OCI-LY3 (cell line): ENCODE measurements at regions not wholly inside any gene's neighbourhood (a gene's known extent, or its start where the extent isn't known, plus 50 kb on each side); places are given as distances from the start of the nearest gene placed in this dataset.

Experiments
- H2AFZ ChIP-seq: fragments of 200-600, 300-600 bp; shearing (Covaris generic); 2 replicates; pipeline ENCODE4 v1.6.0; 2014; ENCODE audit warnings: antibody characterized with exemption, low read depth, low read length
- H3K27ac ChIP-seq: fragments of 200-600, 300-600 bp; sonication (generic); 2 replicates; pipeline ENCODE4 v1.5.1; 2014; ENCODE audit warnings: mild to moderate bottlenecking, low read length, moderate library complexity, mixed read lengths
- H3K27me3 ChIP-seq: fragments of 200-600, 300-600 bp; sonication (generic); 2 replicates; pipeline ENCODE4 v1.6.1; 2014; ENCODE audit warnings: low read depth, low read length, mixed read lengths
- H3K36me3 ChIP-seq: fragments of 200-600, 300-600 bp; sonication (generic); replicated peaks from 2 replicates; pipeline ENCODE3; 2014; ENCODE audit warnings: low read depth, low read length, mixed read lengths
- H3K4me1 ChIP-seq: fragments of 300-600, 200-600 bp; sonication (generic); 2 replicates; pipeline ENCODE4 v1.6.1; 2014; ENCODE audit warnings: low read length, mixed read lengths
- H3K4me2 ChIP-seq: fragments of 200-600, 300-600 bp; sonication (generic); 2 replicates; pipeline ENCODE4 v1.6.1; 2014; ENCODE audit warnings: low read length, mixed read lengths
- H3K4me3 ChIP-seq: fragments of 300-600, 200-600 bp; sonication (generic); 2 replicates; pipeline ENCODE4 v1.5.1; 2014; ENCODE audit warnings: antibody characterized with exemption, mild to moderate bottlenecking, low read length, moderate library complexity
- H3K79me2 ChIP-seq: fragments of 300-600, 200-600 bp; shearing (Covaris generic); 2 replicates; pipeline ENCODE4 v1.6.1; 2014; ENCODE audit warnings: mild to moderate bottlenecking, low read length, mixed read lengths
- H3K9ac ChIP-seq: fragments of 300-600, 200-600 bp; shearing (Covaris generic); 2 replicates; pipeline ENCODE4 v1.6.0; 2014; ENCODE audit warnings: mild to moderate bottlenecking, low read length, moderate library complexity
- H3K9me3 ChIP-seq: fragments of 200-600, 300-600 bp; shearing (Covaris generic); 2 replicates; pipeline ENCODE4 v1.6.1; 2014; ENCODE audit warnings: low read length, mixed read lengths; ENCODE audit not compliant: insufficient read depth
- H4K20me1 ChIP-seq: fragments of 200-600, 300-600 bp; sonication (generic); 2 replicates; pipeline ENCODE4 v1.6.1; 2016; ENCODE audit warnings: low read length, mixed read lengths; ENCODE audit not compliant: insufficient read depth
- EZH2phosphoT487 ChIP-seq: fragments of 200-600 bp; shearing (Covaris generic); IDR thresholded peaks from 2 replicates; pipeline ENCODE4 v1.6.1; 2018; ENCODE audit warnings: antibody characterized with exemption, mixed run types, low read depth
- TF ChIP-seq, protein P1 (sequence below): fragments of 200-600, 300-600 bp; sonication (generic); IDR thresholded peaks from 2 replicates; pipeline ENCODE4 v1.5.1; 2014; ENCODE audit warnings: antibody characterized with exemption, low read length, low read depth

DNA sequence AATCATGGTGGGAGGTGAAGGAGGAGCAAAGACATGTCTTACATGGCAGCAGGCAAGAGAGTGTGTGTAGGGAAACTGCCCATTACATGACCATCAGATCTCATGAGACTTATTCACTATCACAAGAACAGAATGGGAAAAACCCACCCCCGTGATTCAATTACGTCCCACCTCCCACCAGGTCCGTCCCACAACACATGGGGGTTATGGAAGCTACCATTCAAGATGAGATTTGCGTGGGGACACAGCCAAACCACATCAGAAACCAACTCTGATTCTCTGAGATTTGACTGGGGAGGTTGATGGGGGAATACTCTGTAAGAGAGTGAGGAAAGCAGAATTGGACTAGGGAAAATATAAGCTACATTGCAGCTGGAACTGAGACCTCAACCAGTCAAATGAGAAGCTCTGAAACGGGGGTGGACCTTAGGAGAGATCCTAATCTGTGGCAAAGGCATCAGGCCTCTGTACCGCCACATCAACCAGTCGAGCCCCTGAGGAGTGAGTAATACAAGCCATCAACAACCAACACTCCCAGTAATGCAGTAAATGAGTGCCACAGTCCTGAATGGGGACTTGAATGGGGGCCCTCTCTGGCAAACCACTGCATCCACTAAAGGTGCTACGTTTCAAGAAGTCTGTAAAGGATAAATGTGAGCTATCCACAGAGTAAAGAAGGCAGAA, 207.9 kb upstream of the GADL1 start:
- H2AFZ ChIP-seq = no peak overlapping the region
- H3K9me3 ChIP-seq = no peaks in the 10 kb centered on the region
- H3K9ac ChIP-seq = no peak overlapping the region
- peaks cover 8% of the 10 kb centered on the region for H3K4me1 ChIP-seq
- H3K79me2 ChIP-seq = no peaks in the 10 kb centered on the region
- H3K36me3 ChIP-seq = no peaks in the 10 kb centered on the region
- no peak overlapping the region for H3K4me3 ChIP-seq
- H3K27ac ChIP-seq = no peak overlapping the region
- no peaks in the 10 kb centered on the region for H3K27me3 ChIP-seq
- TF ChIP-seq, protein P1, sequence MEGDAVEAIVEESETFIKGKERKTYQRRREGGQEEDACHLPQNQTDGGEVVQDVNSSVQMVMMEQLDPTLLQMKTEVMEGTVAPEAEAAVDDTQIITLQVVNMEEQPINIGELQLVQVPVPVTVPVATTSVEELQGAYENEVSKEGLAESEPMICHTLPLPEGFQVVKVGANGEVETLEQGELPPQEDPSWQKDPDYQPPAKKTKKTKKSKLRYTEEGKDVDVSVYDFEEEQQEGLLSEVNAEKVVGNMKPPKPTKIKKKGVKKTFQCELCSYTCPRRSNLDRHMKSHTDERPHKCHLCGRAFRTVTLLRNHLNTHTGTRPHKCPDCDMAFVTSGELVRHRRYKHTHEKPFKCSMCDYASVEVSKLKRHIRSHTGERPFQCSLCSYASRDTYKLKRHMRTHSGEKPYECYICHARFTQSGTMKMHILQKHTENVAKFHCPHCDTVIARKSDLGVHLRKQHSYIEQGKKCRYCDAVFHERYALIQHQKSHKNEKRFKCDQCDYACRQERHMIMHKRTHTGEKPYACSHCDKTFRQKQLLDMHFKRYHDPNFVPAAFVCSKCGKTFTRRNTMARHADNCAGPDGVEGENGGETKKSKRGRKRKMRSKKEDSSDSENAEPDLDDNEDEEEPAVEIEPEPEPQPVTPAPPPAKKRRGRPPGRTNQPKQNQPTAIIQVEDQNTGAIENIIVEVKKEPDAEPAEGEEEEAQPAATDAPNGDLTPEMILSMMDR = no peak
- no peaks in the 10 kb centered on the region for H4K20me1 ChIP-seq
- H3K4me2 ChIP-seq = no peak overlapping the region

- no peaks in the 10 kb centered on the region for H3K36me3 ChIP-seq
- H3K9me3 ChIP-seq = no peaks in the 10 kb centered on the region
- H3K79me2 ChIP-seq = no peaks in the 10 kb centered on the region
- H3K27ac ChIP-seq = no peak overlapping the region
- TF ChIP-seq, protein P1 = no peak
- no peak for TF ChIP-seq EZH2phosphoT487
- H3K27me3 ChIP-seq = no peaks in the 10 kb centered on the region
- no peak overlapping the region for H3K9ac ChIP-seq
- H2AFZ ChIP-seq = no peak overlapping the region
- peaks cover 8% of the 10 kb centered on the region for H3K4me1 ChIP-seq
- H3K4me3 ChIP-seq = no peak overlapping the region
- no peak overlapping the region for H3K4me2 ChIP-seq
- H4K20me1 ChIP-seq = no peaks in the 10 kb centered on the region
Observed at GRCh38 chr3:31103181-31103580, 208.7 kb upstream of the GADL1 start.

GRCh38 chr3:31103623-31104180, 209.2 kb upstream of the GADL1 start:
- H2AFZ ChIP-seq = no peak overlapping the region
- TF ChIP-seq, protein P1 = no peak
- TF ChIP-seq EZH2phosphoT487 = no peak
- H3K27me3 ChIP-seq = no peaks in the 10 kb centered on the region
- H3K27ac ChIP-seq = no peak overlapping the region
- H3K4me2 ChIP-seq = no peak overlapping the region
- H3K79me2 ChIP-seq = no peaks in the 10 kb centered on the region
- no peaks in the 10 kb centered on the region for H3K36me3 ChIP-seq
- no peak overlapping the region for H3K9ac ChIP-seq
- H3K9me3 ChIP-seq = no peaks in the 10 kb centered on the region
- no peaks in the 10 kb centered on the region for H4K20me1 ChIP-seq
- peaks cover 8% of the 10 kb centered on the region for H3K4me1 ChIP-seq
- no peak overlapping the region for H3K4me3 ChIP-seq

GRCh38 chr3:31105011-31105410, 210.6 kb upstream of the GADL1 start:
- TF ChIP-seq EZH2phosphoT487 = no peak
- TF ChIP-seq, protein P1 = no peak
- Histone ChIP-seq H3K9me3 (no peaks in the 10 kb centered on the region), H3K4me3 (no peak overlapping the region), H3K4me1 (peaks cover 8% of the 10 kb centered on the region), H3K36me3 (no peaks in the 10 kb centered on the region), H3K4me2 (no peak overlapping the region), H3K79me2 (no peaks in the 10 kb centered on the region), H3K27me3 (no peaks in the 10 kb centered on the region), H3K27ac (no peak overlapping the region), H3K9ac (no peak overlapping the region), H2AFZ (no peak overlapping the region), H4K20me1 (no peaks in the 10 kb centered on the region)
